GM12878 (cell line): ENCODE measurements at regions not wholly inside any gene's neighbourhood (a gene's known extent, or its start where the extent isn't known, plus 50 kb on each side); places are given as distances from the start of the nearest gene placed in this dataset.

Experiments
- ATAC-seq: fragments of 200-7000 bp; cut with Tn5 transposase; 3 replicates; pipeline ENCODE4 v1.9.1; 2020; ENCODE audit warnings: mild to moderate bottlenecking, moderate library complexity
- BruUV-seq: library from RNA; stranded (reverse); fragments of 400-500 nt; replicated peaks from 2 replicates; lab custom pipeline; 2021; lab: Mats Ljungman, UMichigan
- CTCF ChIA-PET: fragments of 300-600 bp; sonication (Branson Sonifier 250); formaldehyde crosslinking; extraction: SDS; loops from one replicate; lab custom pipeline; 2021; ENCODE audit warnings: inconsistent platforms; lab: Yijun Ruan, JAX
- POLR2A ChIA-PET: fragments of 350-600 bp; formaldehyde crosslinking; extraction: SDS; loops from one replicate; lab custom pipeline; 2021; ENCODE audit warnings: inconsistent platforms; lab: Charles Lee
- RAD21 ChIA-PET: fragments of 300-600 bp; sonication (Branson Sonifier 250); formaldehyde crosslinking; loops from one replicate; lab custom pipeline; 2023; ENCODE audit warnings: antibody characterized with exemption; ENCODE audit not compliant: unreplicated experiment; lab: Charles Lee
- SMC1A ChIA-PET: fragments of 300-600 bp; sonication (Branson Sonifier 250); formaldehyde crosslinking; loops from one replicate; lab custom pipeline; 2023; ENCODE audit not compliant: unreplicated experiment, uncharacterized antibody; lab: Charles Lee
- DNase-seq: peaks from one replicate; pipeline ENCODE4 v3.0.0-alpha.2; 2011; ENCODE audit warnings: low read depth, low spot score
- FAIRE-seq: peaks from 3 replicates; lab custom pipeline; 2011; peaks lifted over from hg19 to GRCh38; lab: Jason Lieb, UNC
- H2AFZ ChIP-seq: 2 replicates; pipeline ENCODE4 v1.6.0; 2011; ENCODE audit warnings: low read depth, low read length, control low read depth; ENCODE audit not compliant: control insufficient read depth
- H3K27ac ChIP-seq: 2 replicates; pipeline ENCODE4 v1.5.1; 2011; ENCODE audit warnings: control low read depth; ENCODE audit not compliant: control insufficient read depth, insufficient read depth
- H3K27me3 ChIP-seq, 2 experiments: replicated peaks in 1 of 2; 2 replicates each; pipeline versions ENCODE4 v1.6.0 to v1.6.1; 2011; ENCODE audit warnings: low read length in 1 of 2; ENCODE audit not compliant: control insufficient read depth in 2 of 2, insufficient read depth in 2 of 2
- H3K36me3 ChIP-seq, 2 experiments: 2 replicates each; pipeline ENCODE4 v1.5.1; 2011; ENCODE audit warnings: low read length in 1 of 2; ENCODE audit not compliant: control insufficient read depth in 2 of 2, insufficient read depth in 2 of 2
- H3K4me1 ChIP-seq: 2 replicates; pipeline ENCODE4 v1.6.1; 2011; ENCODE audit warnings: mild to moderate bottlenecking, low read length, moderate library complexity, mixed read lengths; ENCODE audit not compliant: control insufficient read depth, insufficient read depth
- H3K4me2 ChIP-seq: 2 replicates; pipeline ENCODE4 v1.6.0; 2011; ENCODE audit warnings: control low read depth; ENCODE audit not compliant: control insufficient read depth, insufficient read depth
- H3K4me3 ChIP-seq: fragments of 200-600 bp; sonication (generic); 2 replicates; pipeline ENCODE4 v1.5.1; 2016
- H3K79me2 ChIP-seq: 2 replicates; pipeline ENCODE4 v1.6.0; 2011; ENCODE audit warnings: low read length; ENCODE audit not compliant: control insufficient read depth, insufficient read depth
- H3K9ac ChIP-seq: 2 replicates; pipeline ENCODE4 v1.8.0; 2011; ENCODE audit warnings: low read length, control low read depth, mixed read lengths; ENCODE audit not compliant: control insufficient read depth, insufficient read depth
- H3K9me3 ChIP-seq: replicated peaks from 3 replicates; pipeline ENCODE4 v1.5.1; 2011; ENCODE audit warnings: mild to moderate bottlenecking, low read length; ENCODE audit not compliant: control insufficient read depth, insufficient read depth
- H4K20me1 ChIP-seq: 2 replicates; pipeline ENCODE4 v1.6.0; 2011; ENCODE audit not compliant: control insufficient read depth, insufficient read depth
- CREB1 ChIP-seq: IDR thresholded peaks from 2 replicates; pipeline ENCODE4 v1.6.1; 2012; ENCODE audit warnings: low read depth, mild to moderate bottlenecking, inconsistent platforms
- CTCF ChIP-seq, 3 experiments: IDR thresholded peaks in 2 of 3; conservative IDR thresholded peaks in 1 of 3; 2 replicates each; pipeline ENCODE4 v1.5.1; 2011; ENCODE audit warnings: low read depth in 3 of 3, low read length in 3 of 3, mild to moderate bottlenecking in 3 of 3, control low read depth in 2 of 3, moderate library complexity in 2 of 3, inconsistent platforms in 1 of 3, mixed read lengths in 1 of 3; ENCODE audit not compliant: control insufficient read depth in 2 of 3, insufficient read depth in 1 of 3; ENCODE audit errors: extremely low read depth in 1 of 3
- IRF3 ChIP-seq: fragments of 450-650 bp; IDR thresholded peaks from 2 replicates; pipeline ENCODE4 v1.6.1; 2014; ENCODE audit warnings: mild to moderate bottlenecking
- POU2F2 ChIP-seq: IDR thresholded peaks from 3 replicates; pipeline ENCODE4 v1.6.1; 2011; ENCODE audit warnings: low read depth, mild to moderate bottlenecking, low read length, borderline replicate concordance
- TCF3 ChIP-seq: IDR thresholded peaks from 2 replicates; pipeline ENCODE4 v1.6.1; 2012; ENCODE audit warnings: low read depth, mild to moderate bottlenecking, low read length, borderline replicate concordance; ENCODE audit not compliant: insufficient read depth
- WGBS: methylation state at CpG from one replicate; pipeline ENCODE4 v1.1.6; 2016; ENCODE audit warnings: low lambda C conversion rate; ENCODE audit not compliant: insufficient replicate concordance, insufficient coverage; ENCODE audit errors: missing lambda C conversion rate; 5-methylcytosine and 5-hydroxymethylcytosine counted together
- in situ Hi-C: fragments of 300-500 bp; cut with MboI; formaldehyde crosslinking; loops from 9 replicates; pipeline ENCODE4 v1.14.3; 2018; ENCODE audit warnings: mixed read lengths
- intact Hi-C: fragments of 100-400 bp; cut with micrococcal nuclease; formaldehyde crosslinking; loops from one replicate; pipeline ENCODE4 v1.14.2; 2022; ENCODE audit not compliant: unreplicated experiment

GRCh38 chr11:41660585-41660984, 201.1 kb upstream of the LRRC4C start:
- Histone ChIP-seq H3K27me3 (no peaks in the 10 kb centered on the region), H3K36me3 (no peaks in the 10 kb centered on the region), H3K27ac (no peak overlapping the region), H3K4me3 (no peak overlapping the region), H3K9me3 (no peaks in the 10 kb centered on the region), H3K9ac (no peak overlapping the region), H3K4me2 (no peak overlapping the region), H3K4me1 (no peaks in the 10 kb centered on the region), H2AFZ (no peak overlapping the region), H4K20me1 (no peaks in the 10 kb centered on the region), H3K79me2 (no peaks in the 10 kb centered on the region)
- 61% methylated on average over 8 of the region's 8 CpGs for WGBS
- ATAC-seq (0 out of 3 replicates have a peak, but pooled peaks have one; percentile 36), FAIRE-seq (no peak), DNase-seq (no peak)
- SMC1A ChIA-PET = no interaction called here
- BruUV-seq = no TSS peak
- intact Hi-C loops (no loop called here), in situ Hi-C loops (no loop called here)
- CTCF ChIA-PET = no interaction called here
- POLR2A ChIA-PET = no interaction called here
- TF ChIP-seq IRF3 = no peak
- TF ChIP-seq CREB1 = no peak
- TF ChIP-seq CTCF (IDR thresholded peaks at IDR 0.05 in 2 of 3, conservative IDR thresholded peaks at IDR 0.05 in 1 of 3; ENCODE audit: control insufficient read depth in 2 of 3, extremely low read depth in 1 of 3, insufficient read depth in 1 of 3, low read depth in 3 of 3, low read length in 3 of 3) = 0 out of 6 replicates have a peak, but pooled peaks of 1 of the 3 experiments have one; percentile 13
- no peak for TF ChIP-seq POU2F2
- TF ChIP-seq TCF3 = no peak
- RAD21 ChIA-PET = no interaction called here
